Stimulated activated CD8-positive, alpha-beta memory T cell treated with anti-CD3 and anti-CD28 coated beads, Interleukin-7, amount 100 ng/mL, for 48 hours (primary cell): ENCODE measurements at regions not wholly inside any gene's neighbourhood (a gene's known extent, or its start where the extent isn't known, plus 50 kb on each side); places are given as distances from the start of the nearest gene placed in this dataset.
"Not testable (repeated sequence)": the region's sequence is repeated elsewhere in the genome, so short reads cannot be mapped to it uniquely, and the experiment has no call there.

ENCODE experiments used
- DNase-seq, 2 donors: peaks; one replicate each; pipeline ENCODE4 v3.0.0-alpha.2; 2020; ENCODE audit warnings: low read depth in 1 of 2; ENCODE audit errors: extremely low read depth in 1 of 2

DNA sequence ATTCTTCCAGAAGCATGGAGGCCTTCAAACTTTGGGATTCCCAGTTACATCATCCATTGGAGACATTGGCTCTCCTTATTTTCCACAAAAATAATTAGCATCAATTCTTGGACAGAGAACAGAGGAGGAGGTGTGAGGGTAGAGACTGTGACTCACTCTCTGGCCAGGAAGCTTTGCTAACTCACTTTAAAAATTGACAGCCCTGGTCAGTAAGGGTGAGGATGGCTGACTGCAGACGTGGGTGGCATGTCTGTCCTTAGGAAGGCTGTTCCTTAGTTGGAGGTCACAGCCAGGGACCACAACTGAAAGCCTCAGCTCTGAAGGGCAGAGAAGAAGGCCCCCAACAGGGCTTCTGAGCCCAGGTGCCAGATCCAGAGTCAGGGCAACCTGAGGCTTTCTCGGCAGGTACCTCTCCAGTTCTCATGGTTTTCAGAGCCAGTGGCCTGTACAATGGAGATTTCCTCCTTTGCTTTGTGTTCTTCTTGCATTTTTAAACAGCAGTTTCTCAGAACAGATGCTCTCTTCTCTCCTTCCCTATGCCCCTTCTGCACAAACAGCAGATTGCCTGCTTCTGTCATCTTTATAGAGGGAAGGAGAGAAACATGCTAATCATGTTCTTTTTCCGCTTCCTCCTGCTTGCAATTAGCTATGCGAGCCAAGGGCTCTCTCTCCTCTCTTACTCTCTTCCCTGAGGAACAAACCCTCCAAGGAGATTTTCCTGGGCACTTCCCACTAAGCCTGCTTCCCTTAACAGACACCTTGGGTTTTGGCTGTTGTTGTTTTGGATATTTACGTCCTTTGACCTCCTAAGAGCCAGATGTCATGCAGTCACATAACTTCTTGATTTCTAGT, 92.5 kb upstream of the ZNF366 start:
- no peak for DNase-seq

DNA sequence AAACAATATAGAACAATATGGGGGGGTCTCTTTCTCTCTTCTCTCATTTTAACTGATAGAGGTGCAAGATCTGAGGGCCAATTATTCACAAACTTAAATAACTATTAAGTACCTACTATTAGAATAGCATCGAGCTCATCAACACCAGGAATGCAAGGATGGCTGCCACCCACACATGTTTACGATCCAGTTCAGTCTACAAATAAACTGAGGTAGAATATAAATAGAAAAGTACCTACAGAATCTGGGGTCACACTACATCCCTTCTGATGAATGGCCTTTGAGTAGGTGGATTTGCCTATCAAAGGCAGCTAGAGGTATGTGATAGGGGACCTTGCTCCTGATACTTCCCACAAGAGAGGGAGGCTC, 91.8 kb upstream of the ZNF366 start:
- no peak for DNase-seq

DNA sequence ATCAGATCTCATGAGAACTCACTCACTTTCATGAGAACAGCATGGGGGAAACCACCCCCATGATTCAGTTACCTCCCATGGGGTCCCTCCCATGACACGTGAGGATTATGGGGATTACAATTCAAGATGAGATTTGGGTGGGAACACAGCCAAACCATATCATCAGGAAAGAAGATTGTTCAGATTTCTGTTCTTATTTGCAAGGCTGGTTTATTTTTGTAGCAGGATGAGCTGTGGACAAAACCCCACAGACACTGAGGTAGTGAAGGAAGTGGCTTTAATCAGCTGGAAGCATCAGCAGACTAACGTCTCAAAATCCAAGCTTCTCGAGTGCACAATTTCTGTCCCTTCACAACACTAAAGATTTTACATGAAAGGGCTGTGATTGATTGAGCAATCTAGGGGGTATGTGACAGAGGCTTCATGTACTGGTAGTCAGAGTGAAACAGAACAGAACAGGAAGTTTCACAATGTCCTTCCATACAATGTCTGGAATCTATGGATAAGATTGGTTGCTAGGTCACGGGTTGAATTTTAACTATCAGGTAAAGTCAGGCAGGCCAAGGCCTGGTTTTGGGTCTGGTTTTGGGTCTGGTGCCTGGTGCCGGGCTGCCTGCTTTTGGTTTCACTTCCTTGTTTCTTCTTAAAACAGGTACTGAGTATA, 91.3 kb upstream of the ZNF366 start:
- DNase-seq = no peak

DNA sequence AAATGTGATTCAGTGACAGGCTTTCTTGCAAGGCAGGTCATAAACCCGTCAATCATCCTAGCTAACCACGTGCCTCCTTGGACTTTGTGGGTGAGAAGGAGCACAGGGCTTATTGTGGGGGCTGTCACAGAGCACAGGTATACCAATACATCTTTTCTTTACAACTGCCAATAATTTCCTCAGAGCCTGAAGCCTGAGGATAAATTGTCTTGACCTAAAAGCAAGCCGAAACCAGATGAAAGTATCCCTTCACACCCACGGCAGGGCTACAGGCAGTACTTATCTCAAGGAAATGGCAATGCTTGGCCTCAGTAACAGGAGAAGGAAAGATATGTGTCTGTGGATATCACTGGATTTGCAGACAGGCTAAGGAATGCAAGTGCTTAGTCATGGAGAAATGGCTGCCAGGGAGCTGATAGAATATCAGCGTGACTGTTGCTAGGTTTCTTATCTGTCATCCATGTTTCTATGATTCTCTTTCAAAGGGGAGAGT, 90.3 kb upstream of the ZNF366 start:
- DNase-seq = no peak

DNA sequence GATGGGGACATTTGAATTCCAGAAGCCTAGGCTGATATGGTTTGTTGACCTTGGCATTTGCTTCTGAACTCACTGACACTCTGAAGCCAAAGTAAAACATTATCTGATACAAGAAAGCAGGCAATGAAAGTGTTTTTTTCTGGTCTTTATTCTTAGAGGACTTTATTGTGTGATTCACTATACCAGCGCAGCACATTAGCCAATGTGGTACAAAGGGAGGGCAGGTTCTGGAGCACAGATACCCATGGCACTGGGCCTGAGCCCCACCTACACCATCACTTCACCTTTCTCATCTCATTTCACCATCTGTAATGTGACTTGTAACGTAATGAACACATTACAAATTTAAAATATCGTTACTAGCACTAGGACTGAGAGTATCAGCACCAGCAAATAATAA, 89.7 kb upstream of the ZNF366 start:
- no peak for DNase-seq

DNA sequence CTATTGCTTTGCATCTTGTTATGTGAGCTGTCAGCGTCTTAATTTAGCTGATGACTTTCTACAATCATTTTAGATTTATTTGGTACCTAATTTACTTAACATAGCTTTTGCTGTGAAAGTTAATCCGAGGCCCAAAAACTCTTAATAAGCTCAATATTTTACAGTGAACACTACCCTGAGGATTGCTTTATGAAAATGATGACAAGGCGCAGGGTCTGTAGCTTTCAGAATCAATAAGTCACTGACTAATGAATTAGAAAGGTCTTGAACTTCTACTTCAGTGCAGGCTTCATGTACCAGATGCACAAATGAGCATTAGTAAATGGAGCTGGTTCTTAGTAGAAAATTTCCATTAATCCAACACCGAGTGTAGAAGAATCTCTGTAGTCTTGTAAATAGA, 81.4 kb upstream of the ZNF366 start:
- DNase-seq = no peak

DNA sequence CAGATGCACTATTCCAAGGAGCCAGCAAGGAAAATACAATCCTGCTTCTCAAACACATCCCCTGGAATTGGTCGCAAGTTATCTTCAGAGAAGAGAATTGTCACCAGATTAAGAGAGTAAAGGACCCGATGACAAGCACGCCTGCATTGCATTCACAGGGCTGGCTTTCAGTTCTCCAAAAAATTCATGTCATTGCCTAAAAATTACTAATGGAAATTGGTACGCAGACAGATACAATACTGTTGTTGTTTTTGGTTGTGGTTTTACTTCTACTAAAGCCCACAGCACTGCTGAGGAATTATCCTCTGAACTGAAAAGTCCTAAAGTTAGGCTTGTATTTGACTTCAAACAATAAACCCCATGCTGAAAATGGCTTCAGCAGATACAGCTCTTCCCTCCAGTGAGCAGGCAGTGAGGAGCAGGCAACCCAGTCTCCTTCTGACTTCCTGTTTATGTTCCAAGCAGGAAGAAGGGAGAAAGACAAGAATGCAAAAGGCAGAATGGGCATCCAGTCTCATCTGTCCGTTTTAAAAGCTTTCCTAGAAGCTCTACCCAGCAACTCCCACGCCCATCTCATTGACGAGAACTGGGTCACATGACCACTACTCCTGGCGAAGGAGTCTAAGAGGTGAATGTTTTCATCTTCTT, 80.6 kb upstream of the ZNF366 start:
- DNase-seq = no peak

- no peak for DNase-seq
Measured at GRCh38 chr5:72586788-72587530, 79.7 kb upstream of the ZNF366 start.

DNA sequence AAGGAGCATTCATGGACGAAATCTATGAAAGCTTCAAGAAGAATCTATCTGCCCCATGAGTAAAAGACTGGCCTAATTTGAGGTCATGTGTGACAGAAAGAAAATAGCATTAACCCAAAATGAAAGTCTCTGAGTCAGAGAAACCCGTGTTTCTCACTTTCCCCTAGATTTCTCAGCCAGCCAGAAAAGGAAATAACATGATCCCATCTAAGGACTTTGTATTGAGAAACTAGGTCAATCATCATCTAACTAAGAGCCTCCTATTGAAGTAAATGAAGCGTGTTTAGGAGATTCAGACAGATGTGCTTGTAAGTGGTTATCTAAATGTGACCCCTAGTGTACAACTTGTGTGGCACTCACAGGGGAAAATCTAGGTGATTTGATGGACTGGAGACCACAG, 77.3 kb upstream of the ZNF366 start:
- DNase-seq = no peak

DNA sequence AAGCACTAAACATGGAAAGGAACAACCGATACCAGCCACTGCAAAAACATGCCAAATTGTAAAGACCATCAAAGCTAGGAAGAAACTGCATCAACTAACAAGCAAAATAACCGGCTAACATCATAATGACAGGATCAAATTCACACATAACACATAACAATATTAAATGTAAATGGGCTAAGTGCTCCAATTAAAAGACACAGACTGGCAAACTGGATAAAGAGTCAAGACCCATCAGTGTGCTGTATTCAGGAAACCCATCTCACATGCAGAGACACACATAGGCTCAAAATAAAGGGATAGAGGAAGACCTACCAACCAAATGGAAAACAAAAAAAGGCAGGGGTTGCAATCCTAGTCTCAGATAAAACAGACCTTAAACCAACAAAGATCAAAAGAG, 72.1 kb upstream of the ZNF366 start:
- not testable (repeated sequence) for DNase-seq

- no peak for DNase-seq
Measured at GRCh38 chr5:72572236-72572765, 65.1 kb upstream of the ZNF366 start.

GRCh38 chr5:72569408-72569944, 62.3 kb upstream of the ZNF366 start:
- DNase-seq = no peak

GRCh38 chr5:72566746-72567145, 59.5 kb upstream of the ZNF366 start:
- DNase-seq = no peak

GRCh38 chr5:72565513-72566289, 58.5 kb upstream of the ZNF366 start:
- no peak for DNase-seq

- no peak for DNase-seq
Measured at GRCh38 chr5:72562717-72563116, 55.5 kb upstream of the ZNF366 start.

GRCh38 chr5:72561148-72561972, 54.1 kb upstream of the ZNF366 start:
- DNase-seq = no peak

GRCh38 chr5:72559866-72560766, 52.9 kb upstream of the ZNF366 start:
- DNase-seq = no peak

GRCh38 chr5:72558383-72558782, 51.2 kb upstream of the ZNF366 start:
- DNase-seq = no peak
